OCI-LY7 (cell line): ENCODE measurements at regions not wholly inside any gene's neighbourhood (a gene's known extent, or its start where the extent isn't known, plus 50 kb on each side); places are given as distances from the start of the nearest gene placed in this dataset.

Source experiments
- EZH2phosphoT487 ChIP-seq: fragments of 200-600 bp; sonication (generic); IDR thresholded peaks from 2 replicates; pipeline ENCODE4 v1.6.1; 2018; ENCODE audit warnings: low read depth, borderline replicate concordance, mild to moderate bottlenecking, mixed run types, antibody characterized with exemption, low read length, moderate library complexity, mixed read lengths
- TF ChIP-seq, protein P1 (sequence below): fragments of 200-600 bp; sonication (generic); conservative IDR thresholded peaks from 2 replicates; pipeline ENCODE4 v1.5.1; 2014; ENCODE audit warnings: mild to moderate bottlenecking, antibody characterized with exemption, low read length, moderate library complexity, mixed read lengths

DNA sequence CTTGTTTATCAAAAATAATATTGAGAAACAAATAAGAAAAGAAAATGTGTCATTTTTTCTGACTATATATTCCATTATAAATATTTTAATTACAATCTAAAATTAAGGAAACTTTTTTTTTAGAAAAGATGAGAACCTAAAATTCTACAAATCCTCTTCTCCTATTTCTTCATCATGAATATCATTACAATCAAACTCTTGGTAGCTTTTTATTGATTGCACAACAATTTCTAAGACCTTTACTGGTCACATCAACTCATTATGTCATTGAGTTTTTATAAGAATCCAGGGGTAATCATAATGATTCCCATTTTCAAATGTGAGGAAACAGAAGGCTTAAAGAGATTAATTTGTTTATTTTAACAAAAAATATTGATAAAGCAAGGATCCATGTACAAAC is 841.0 kb downstream of the FRK start:
- TF ChIP-seq, protein P1, sequence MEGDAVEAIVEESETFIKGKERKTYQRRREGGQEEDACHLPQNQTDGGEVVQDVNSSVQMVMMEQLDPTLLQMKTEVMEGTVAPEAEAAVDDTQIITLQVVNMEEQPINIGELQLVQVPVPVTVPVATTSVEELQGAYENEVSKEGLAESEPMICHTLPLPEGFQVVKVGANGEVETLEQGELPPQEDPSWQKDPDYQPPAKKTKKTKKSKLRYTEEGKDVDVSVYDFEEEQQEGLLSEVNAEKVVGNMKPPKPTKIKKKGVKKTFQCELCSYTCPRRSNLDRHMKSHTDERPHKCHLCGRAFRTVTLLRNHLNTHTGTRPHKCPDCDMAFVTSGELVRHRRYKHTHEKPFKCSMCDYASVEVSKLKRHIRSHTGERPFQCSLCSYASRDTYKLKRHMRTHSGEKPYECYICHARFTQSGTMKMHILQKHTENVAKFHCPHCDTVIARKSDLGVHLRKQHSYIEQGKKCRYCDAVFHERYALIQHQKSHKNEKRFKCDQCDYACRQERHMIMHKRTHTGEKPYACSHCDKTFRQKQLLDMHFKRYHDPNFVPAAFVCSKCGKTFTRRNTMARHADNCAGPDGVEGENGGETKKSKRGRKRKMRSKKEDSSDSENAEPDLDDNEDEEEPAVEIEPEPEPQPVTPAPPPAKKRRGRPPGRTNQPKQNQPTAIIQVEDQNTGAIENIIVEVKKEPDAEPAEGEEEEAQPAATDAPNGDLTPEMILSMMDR, result no peak
- TF ChIP-seq EZH2phosphoT487, result no peak
